GM18867 (cell line): ENCODE measurements at regions not wholly inside any gene's neighbourhood (a gene's known extent, or its start where the extent isn't known, plus 50 kb on each side); places are given as distances from the start of the nearest gene placed in this dataset.
"Not testable (repeated sequence)": the region's sequence is repeated elsewhere in the genome, so short reads cannot be mapped to it uniquely, and the experiment has no call there.

ENCODE experiments used
- ATAC-seq: cut with Tn5 transposase; IDR thresholded peaks from one replicate; pipeline ENCODE4 v1.9.1; 2021; ENCODE audit warnings: mild to moderate bottlenecking, moderate library complexity; ENCODE audit not compliant: unreplicated experiment

GRCh38 chr2:60357996-60358395 lies 195.5 kb downstream of the BCL11A start:
- no peak for ATAC-seq

GRCh38 chr2:60356346-60356745 lies 197.1 kb downstream of the BCL11A start:
- ATAC-seq, result peak; percentile 24

- ATAC-seq, result peak; percentile 13
Observed at GRCh38 chr2:60355849-60356261, 197.6 kb downstream of the BCL11A start.

GRCh38 chr2:60354713-60355112 lies 198.7 kb downstream of the BCL11A start:
- no peak for ATAC-seq

GRCh38 chr2:60353863-60354262 lies 199.6 kb downstream of the BCL11A start:
- peak; percentile 63 for ATAC-seq

GRCh38 chr2:60353406-60353800 lies 200.1 kb downstream of the BCL11A start:
- peak; percentile 6 for ATAC-seq

- no peak for ATAC-seq
Observed at GRCh38 chr2:60352491-60353405, 200.7 kb downstream of the BCL11A start.

GRCh38 chr2:60351802-60352201 lies 201.7 kb downstream of the BCL11A start:
- ATAC-seq, result peak; percentile 25

- ATAC-seq, result no peak
Observed at GRCh38 chr2:60351321-60351720, 202.1 kb downstream of the BCL11A start.

GRCh38 chr2:60350791-60351190 lies 202.7 kb downstream of the BCL11A start:
- peak; percentile 20 for ATAC-seq

GRCh38 chr2:60347781-60348180 lies 205.7 kb downstream of the BCL11A start:
- ATAC-seq, result no peak

GRCh38 chr2:60342491-60342890 lies 211.0 kb downstream of the BCL11A start:
- not testable (repeated sequence) for ATAC-seq

- no peak for ATAC-seq
Observed at GRCh38 chr2:60341151-60341550, 212.3 kb downstream of the BCL11A start.

- ATAC-seq, result no peak
Observed at GRCh38 chr2:60339286-60339685, 214.2 kb downstream of the BCL11A start.

- no peak for ATAC-seq
Observed at GRCh38 chr2:60337142-60337497, 216.3 kb downstream of the BCL11A start.

- peak; percentile 57 for ATAC-seq
Observed at GRCh38 chr2:60336442-60337141, 216.9 kb downstream of the BCL11A start.

- ATAC-seq, result no peak
Observed at GRCh38 chr2:60335533-60336237, 217.8 kb downstream of the BCL11A start.

- no peak for ATAC-seq
Observed at GRCh38 chr2:60334610-60335009, 218.8 kb downstream of the BCL11A start.

GRCh38 chr2:60333264-60333663 lies 220.2 kb downstream of the BCL11A start:
- ATAC-seq, result no peak

- ATAC-seq, result no peak
Observed at GRCh38 chr2:60331115-60331809, 222.2 kb downstream of the BCL11A start.

GRCh38 chr2:60329225-60329624 lies 224.2 kb downstream of the BCL11A start:
- ATAC-seq, result no peak
